ENCODE measurements at regions not wholly inside any gene's neighbourhood (a gene's known extent, or its start where the extent isn't known, plus 50 kb on each side); places are given as distances from the start of the nearest gene placed in this dataset.
"Not testable (repeated sequence)": the region's sequence is repeated elsewhere in the genome, so short reads cannot be mapped to it uniquely, and the experiment has no call there.

- DNase-seq (ENCODE audit: low read depth) = no peak
- TF ChIP-seq CTCF (IDR thresholded peaks at IDR 0.05; ENCODE audit: low read depth, low read length, missing control alignments) = no peak
- H3K4me3 ChIP-seq (ENCODE audit: low read depth, low read length) = no peak overlapping the region
Measured at GRCh38 chr2:208781166-208781565, 374.6 kb downstream of the PTH2R start.

- TF ChIP-seq CTCF (IDR thresholded peaks at IDR 0.05; ENCODE audit: low read depth, low read length, missing control alignments) = no peak
- DNase-seq (ENCODE audit: low read depth) = no peak
Measured at GRCh38 chr2:208782097-208782496, 375.5 kb downstream of the PTH2R start.

GRCh38 chr2:208783184-208783583, 376.6 kb downstream of the PTH2R start:
- no peak overlapping the region for H3K4me3 ChIP-seq (ENCODE audit: low read depth, low read length)
- no peak for DNase-seq (ENCODE audit: low read depth)

More at GRCh38 chr2:208782097-208782496, 375.5 kb downstream of the PTH2R start:
- H3K4me3 ChIP-seq (ENCODE audit: low read depth, low read length) = no peak overlapping the region

GRCh38 chr2:208784774-208785173, 378.2 kb downstream of the PTH2R start:
- not testable (repeated sequence) for DNase-seq (ENCODE audit: low read depth); H3K4me3 ChIP-seq (ENCODE audit: low read depth, low read length)

More at GRCh38 chr2:208783184-208783583, 376.6 kb downstream of the PTH2R start:
- peak; percentile 9 for TF ChIP-seq CTCF (IDR thresholded peaks at IDR 0.05; ENCODE audit: low read depth, low read length, missing control alignments)

GRCh38 chr2:208791257-208791656, 384.7 kb downstream of the PTH2R start:
- no peak for DNase-seq (ENCODE audit: low read depth)
- TF ChIP-seq CTCF (IDR thresholded peaks at IDR 0.05; ENCODE audit: low read depth, low read length, missing control alignments) = no peak

GRCh38 chr2:208792766-208793165, 386.2 kb downstream of the PTH2R start:
- no peak for DNase-seq (ENCODE audit: low read depth)
- H3K4me3 ChIP-seq (ENCODE audit: low read depth, low read length) = no peak overlapping the region
- no peak for TF ChIP-seq CTCF (IDR thresholded peaks at IDR 0.05; ENCODE audit: low read depth, low read length, missing control alignments)

More at GRCh38 chr2:208791257-208791656, 384.7 kb downstream of the PTH2R start:
- no peak overlapping the region for H3K4me3 ChIP-seq (ENCODE audit: low read depth, low read length)

GRCh38 chr2:208793434-208793833, 386.8 kb downstream of the PTH2R start:
- DNase-seq (ENCODE audit: low read depth) = no peak
- H3K4me3 ChIP-seq (ENCODE audit: low read depth, low read length) = no peak overlapping the region
- TF ChIP-seq CTCF (IDR thresholded peaks at IDR 0.05; ENCODE audit: low read depth, low read length, missing control alignments) = no peak
